GM23338 (cell line): ENCODE measurements at regions not wholly inside any gene's neighbourhood (a gene's known extent, or its start where the extent isn't known, plus 50 kb on each side); places are given as distances from the start of the nearest gene placed in this dataset.
A peak's percentile ranks its signal among the peaks of the same experiment; 100 is the strongest.

Experiments
- ATAC-seq: fragments of 200-7000 bp; cut with Tn5 transposase; 3 replicates; pipeline ENCODE4 v1.9.1; 2020
- DNase-seq: peaks from one replicate; pipeline ENCODE4 v3.0.0-alpha.2; 2015; ENCODE audit warnings: low spot score
- H2AFZ ChIP-seq: fragments of 200-600 bp; sonication (generic); 2 replicates; pipeline ENCODE4 v1.8.0; 2016; ENCODE audit warnings: antibody characterized with exemption, mild to moderate bottlenecking, moderate library complexity
- H3F3A ChIP-seq: fragments of 200-600 bp; sonication (generic); replicated peaks from 2 replicates; pipeline ENCODE4 v1.8.0; 2017; ENCODE audit warnings: antibody characterized with exemption, mixed run types, low read depth
- H3K27ac ChIP-seq: fragments of 200-600 bp; sonication (generic); 2 replicates; pipeline ENCODE4 v1.6.1; 2016; ENCODE audit warnings: low read depth
- H3K27me3 ChIP-seq: fragments of 200-600 bp; sonication (generic); 2 replicates; pipeline ENCODE4 v1.8.0; 2016; ENCODE audit warnings: mild to moderate bottlenecking, mixed run types, moderate library complexity; ENCODE audit not compliant: insufficient read depth
- H3K36me3 ChIP-seq: fragments of 200-600 bp; sonication (generic); 2 replicates; pipeline ENCODE4 v1.8.0; 2016; ENCODE audit warnings: mild to moderate bottlenecking; ENCODE audit not compliant: insufficient read depth
- H3K4me1 ChIP-seq: fragments of 200-600 bp; sonication (generic); 2 replicates; pipeline ENCODE4 v1.8.0; 2016; ENCODE audit warnings: mild to moderate bottlenecking, moderate library complexity; ENCODE audit not compliant: insufficient read depth
- H3K4me2 ChIP-seq: fragments of 200-600 bp; sonication (generic); 2 replicates; pipeline ENCODE4 v1.7.1; 2017; ENCODE audit warnings: mixed run types
- H3K4me3 ChIP-seq: fragments of 200-600 bp; sonication (generic); 2 replicates; pipeline ENCODE4 v1.6.1; 2016; ENCODE audit warnings: mixed run types
- H3K79me2 ChIP-seq: fragments of 200-600 bp; sonication (generic); replicated peaks from 2 replicates; pipeline ENCODE4 v1.8.0; 2017; ENCODE audit warnings: mild to moderate bottlenecking; ENCODE audit not compliant: insufficient read depth
- H3K9me2 ChIP-seq: fragments of 200-600 bp; sonication (generic); 2 replicates; pipeline ENCODE4 v1.8.0; 2017; ENCODE audit not compliant: insufficient read depth
- H4K20me1 ChIP-seq: fragments of 200-600 bp; sonication (generic); replicated peaks from 2 replicates; pipeline ENCODE4 v1.8.0; 2017; ENCODE audit warnings: mild to moderate bottlenecking; ENCODE audit not compliant: insufficient read depth
- H3K27ac Mint-ChIP-seq: 2 replicates; pipeline ENCODE4 v1.8.0; 2020; ENCODE audit warnings: inconsistent platforms, mild to moderate bottlenecking, moderate library complexity, mixed read lengths
- H3K27me3 Mint-ChIP-seq: 3 replicates; pipeline ENCODE4 v1.8.0; 2022; ENCODE audit warnings: low read depth, mild to moderate bottlenecking, moderate library complexity, mixed read lengths, inconsistent platforms; ENCODE audit not compliant: insufficient read depth, poor library complexity
- H3K36me3 Mint-ChIP-seq: 3 replicates; pipeline ENCODE4 v1.8.0; 2021; ENCODE audit warnings: low read depth, mild to moderate bottlenecking, inconsistent platforms, moderate library complexity, mixed read lengths
- H3K4me1 Mint-ChIP-seq: 3 replicates; pipeline ENCODE4 v1.8.0; 2020; ENCODE audit warnings: mild to moderate bottlenecking, inconsistent platforms, mixed read lengths
- H3K4me3 Mint-ChIP-seq: 3 replicates; pipeline ENCODE4 v1.8.0; 2021; ENCODE audit warnings: moderate library complexity, mild to moderate bottlenecking, inconsistent platforms, mixed read lengths
- H3K9me3 Mint-ChIP-seq: 3 replicates; pipeline ENCODE4 v1.8.0; 2020; ENCODE audit warnings: moderate library complexity, mild to moderate bottlenecking, inconsistent platforms, mixed read lengths
- CREB1 ChIP-seq: fragments of 250-450 bp; sonication (Bioruptor Pico); IDR thresholded peaks from 2 replicates; pipeline ENCODE4 v1.5.0; 2020; ENCODE audit warnings: low read depth, mild to moderate bottlenecking, moderate library complexity
- EZH2 ChIP-seq: fragments of 200-600 bp; sonication (generic); IDR thresholded peaks from one replicate; pipeline ENCODE4 v1.8.0; 2017; ENCODE audit warnings: antibody characterized with exemption, mild to moderate bottlenecking, low read depth; ENCODE audit not compliant: unreplicated experiment
- NANOG ChIP-seq: IDR thresholded peaks from 2 replicates; pipeline ENCODE4 v1.6.1; 2016; ENCODE audit warnings: antibody characterized with exemption, borderline replicate concordance
- POLR2AphosphoS5 ChIP-seq: IDR thresholded peaks from 2 replicates; pipeline ENCODE4 v1.6.1; 2016; ENCODE audit warnings: antibody characterized with exemption, low read depth
- STAT1 ChIP-seq: IDR thresholded peaks from one replicate; pipeline ENCODE4 v1.6.1; 2016; ENCODE audit warnings: antibody characterized with exemption; ENCODE audit not compliant: unreplicated experiment
- TF ChIP-seq, protein P1 (sequence below): IDR thresholded peaks from one replicate; pipeline ENCODE4 v1.6.1; 2018; ENCODE audit warnings: antibody characterized with exemption; ENCODE audit not compliant: unreplicated experiment
- TF ChIP-seq, protein P2 (sequence below): IDR thresholded peaks from 2 replicates; pipeline ENCODE4 v1.6.1; 2016; ENCODE audit warnings: antibody characterized with exemption
- TF ChIP-seq, protein P3 (sequence below), 2 experiments: fragments of 200-600 bp in 1 of 2; sonication (generic) in 1 of 2; conservative IDR thresholded peaks; 2 replicates each; pipeline versions ENCODE4 v1.5.1 to v1.6.1; 2016 to 2017; ENCODE audit warnings: antibody characterized with exemption in 2 of 2, low read depth in 2 of 2, mild to moderate bottlenecking in 2 of 2, moderate library complexity in 1 of 2

DNA sequence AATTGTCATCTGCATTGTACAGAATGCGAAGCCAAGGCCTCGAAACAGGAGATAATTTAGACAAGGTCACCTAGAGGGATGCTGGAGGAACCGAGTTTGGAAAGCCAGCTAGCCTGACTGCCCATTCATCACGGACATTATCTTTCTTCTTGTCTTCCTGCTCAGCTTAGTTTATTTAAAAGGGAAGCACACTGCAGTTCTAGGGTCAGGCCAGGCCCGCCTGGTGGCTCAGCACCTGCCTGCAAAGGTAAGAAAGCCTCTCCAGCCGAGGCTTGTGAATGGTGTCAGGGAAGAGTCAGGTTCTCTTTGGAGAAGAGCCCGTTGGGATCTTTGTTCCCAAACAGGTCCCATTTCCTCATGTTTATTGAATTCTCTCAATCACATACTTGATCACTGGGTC lies 246.5 kb downstream of the BLID start (continued):
- TF ChIP-seq, protein P1, sequence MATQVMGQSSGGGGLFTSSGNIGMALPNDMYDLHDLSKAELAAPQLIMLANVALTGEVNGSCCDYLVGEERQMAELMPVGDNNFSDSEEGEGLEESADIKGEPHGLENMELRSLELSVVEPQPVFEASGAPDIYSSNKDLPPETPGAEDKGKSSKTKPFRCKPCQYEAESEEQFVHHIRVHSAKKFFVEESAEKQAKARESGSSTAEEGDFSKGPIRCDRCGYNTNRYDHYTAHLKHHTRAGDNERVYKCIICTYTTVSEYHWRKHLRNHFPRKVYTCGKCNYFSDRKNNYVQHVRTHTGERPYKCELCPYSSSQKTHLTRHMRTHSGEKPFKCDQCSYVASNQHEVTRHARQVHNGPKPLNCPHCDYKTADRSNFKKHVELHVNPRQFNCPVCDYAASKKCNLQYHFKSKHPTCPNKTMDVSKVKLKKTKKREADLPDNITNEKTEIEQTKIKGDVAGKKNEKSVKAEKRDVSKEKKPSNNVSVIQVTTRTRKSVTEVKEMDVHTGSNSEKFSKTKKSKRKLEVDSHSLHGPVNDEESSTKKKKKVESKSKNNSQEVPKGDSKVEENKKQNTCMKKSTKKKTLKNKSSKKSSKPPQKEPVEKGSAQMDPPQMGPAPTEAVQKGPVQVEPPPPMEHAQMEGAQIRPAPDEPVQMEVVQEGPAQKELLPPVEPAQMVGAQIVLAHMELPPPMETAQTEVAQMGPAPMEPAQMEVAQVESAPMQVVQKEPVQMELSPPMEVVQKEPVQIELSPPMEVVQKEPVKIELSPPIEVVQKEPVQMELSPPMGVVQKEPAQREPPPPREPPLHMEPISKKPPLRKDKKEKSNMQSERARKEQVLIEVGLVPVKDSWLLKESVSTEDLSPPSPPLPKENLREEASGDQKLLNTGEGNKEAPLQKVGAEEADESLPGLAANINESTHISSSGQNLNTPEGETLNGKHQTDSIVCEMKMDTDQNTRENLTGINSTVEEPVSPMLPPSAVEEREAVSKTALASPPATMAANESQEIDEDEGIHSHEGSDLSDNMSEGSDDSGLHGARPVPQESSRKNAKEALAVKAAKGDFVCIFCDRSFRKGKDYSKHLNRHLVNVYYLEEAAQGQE = no peak
- TF ChIP-seq, protein P2, sequence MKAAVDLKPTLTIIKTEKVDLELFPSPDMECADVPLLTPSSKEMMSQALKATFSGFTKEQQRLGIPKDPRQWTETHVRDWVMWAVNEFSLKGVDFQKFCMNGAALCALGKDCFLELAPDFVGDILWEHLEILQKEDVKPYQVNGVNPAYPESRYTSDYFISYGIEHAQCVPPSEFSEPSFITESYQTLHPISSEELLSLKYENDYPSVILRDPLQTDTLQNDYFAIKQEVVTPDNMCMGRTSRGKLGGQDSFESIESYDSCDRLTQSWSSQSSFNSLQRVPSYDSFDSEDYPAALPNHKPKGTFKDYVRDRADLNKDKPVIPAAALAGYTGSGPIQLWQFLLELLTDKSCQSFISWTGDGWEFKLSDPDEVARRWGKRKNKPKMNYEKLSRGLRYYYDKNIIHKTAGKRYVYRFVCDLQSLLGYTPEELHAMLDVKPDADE = no peak
- TF ChIP-seq POLR2AphosphoS5 (no peak), STAT1 (no peak), CREB1 (CRISPR knock-in tag) (no peak), EZH2 (no peak), NANOG (no peak)

DNA sequence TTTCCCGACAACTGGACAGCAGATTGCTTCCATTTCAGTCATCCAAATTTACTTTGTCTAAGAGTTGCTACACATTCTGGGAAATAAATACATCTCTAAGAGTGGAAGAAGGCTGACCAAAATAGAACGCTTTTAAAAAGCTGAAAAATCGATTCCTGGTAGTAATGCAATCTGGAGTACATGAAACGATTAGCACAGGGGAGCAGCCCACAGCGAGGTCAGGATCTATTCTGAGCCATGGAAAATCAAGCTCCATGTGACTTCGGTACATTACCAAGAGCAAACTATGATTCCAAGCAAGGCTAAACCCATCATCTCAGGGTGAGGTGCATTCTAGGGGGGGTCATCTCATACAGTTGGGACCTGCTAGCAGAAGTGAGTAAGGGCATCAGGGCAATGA lies 249.3 kb downstream of the BLID start:
- DNase-seq = no peak
- peaks cover 10% of the 10 kb centered on the region for H3K4me1 Mint-ChIP-seq
- Histone ChIP-seq H3K79me2 (no peaks in the 10 kb centered on the region), H3K27ac (no peak overlapping the region), H3K4me1 (peaks cover 5% of the 10 kb centered on the region; the same call in 1 of the 2 replicates), H2AFZ (no peak overlapping the region; the same call in 1 of the 2 replicates), H3F3A (no peaks in the 10 kb centered on the region), H3K4me2 (no peak overlapping the region), H3K27me3 (no peaks in the 10 kb centered on the region), H3K36me3 (no peaks in the 10 kb centered on the region), H3K9me2 (0 out of 2 replicates have a peak, but pooled peaks cover 4% of the 10 kb centered on the region), H3K4me3 (no peak overlapping the region), H4K20me1 (no peaks in the 10 kb centered on the region)
- no peak overlapping the region for H3K27ac Mint-ChIP-seq
- H3K36me3 Mint-ChIP-seq = no peaks in the 10 kb centered on the region
- H3K9me3 Mint-ChIP-seq = no peaks in the 10 kb centered on the region
- H3K4me3 Mint-ChIP-seq = no peak overlapping the region
- peaks cover 4% of the 10 kb centered on the region for H3K27me3 Mint-ChIP-seq
- ATAC-seq = no peak
- TF ChIP-seq NANOG (no peak), EZH2 (no peak)
- TF ChIP-seq, protein P1 = no peak
- TF ChIP-seq, protein P3, sequence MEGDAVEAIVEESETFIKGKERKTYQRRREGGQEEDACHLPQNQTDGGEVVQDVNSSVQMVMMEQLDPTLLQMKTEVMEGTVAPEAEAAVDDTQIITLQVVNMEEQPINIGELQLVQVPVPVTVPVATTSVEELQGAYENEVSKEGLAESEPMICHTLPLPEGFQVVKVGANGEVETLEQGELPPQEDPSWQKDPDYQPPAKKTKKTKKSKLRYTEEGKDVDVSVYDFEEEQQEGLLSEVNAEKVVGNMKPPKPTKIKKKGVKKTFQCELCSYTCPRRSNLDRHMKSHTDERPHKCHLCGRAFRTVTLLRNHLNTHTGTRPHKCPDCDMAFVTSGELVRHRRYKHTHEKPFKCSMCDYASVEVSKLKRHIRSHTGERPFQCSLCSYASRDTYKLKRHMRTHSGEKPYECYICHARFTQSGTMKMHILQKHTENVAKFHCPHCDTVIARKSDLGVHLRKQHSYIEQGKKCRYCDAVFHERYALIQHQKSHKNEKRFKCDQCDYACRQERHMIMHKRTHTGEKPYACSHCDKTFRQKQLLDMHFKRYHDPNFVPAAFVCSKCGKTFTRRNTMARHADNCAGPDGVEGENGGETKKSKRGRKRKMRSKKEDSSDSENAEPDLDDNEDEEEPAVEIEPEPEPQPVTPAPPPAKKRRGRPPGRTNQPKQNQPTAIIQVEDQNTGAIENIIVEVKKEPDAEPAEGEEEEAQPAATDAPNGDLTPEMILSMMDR (conservative IDR thresholded peaks at IDR 0.05; ENCODE audit: low read depth in 2 of 2) = 0 out of 4 replicates have a peak, but pooled peaks of 1 of the 2 experiments have one; percentile 12
